CD14-positive monocyte (primary cell): ENCODE measurements at regions not wholly inside any gene's neighbourhood (a gene's known extent, or its start where the extent isn't known, plus 50 kb on each side); places are given as distances from the start of the nearest gene placed in this dataset.

Experiments used
- DNase-seq, 3 donors: peaks; one replicate each; pipeline ENCODE4 v3.0.0-alpha.2; 2011 to 2022
- H2AFZ ChIP-seq: 2 replicates; pipeline ENCODE4 v1.6.0; 2012; ENCODE audit warnings: mild to moderate bottlenecking, low read depth, low read length, inconsistent platforms; ENCODE audit not compliant: insufficient read depth, poor library complexity, severe bottlenecking
- H3K27ac ChIP-seq, 2 donors: 1 replicate in 1 of 2; 2 replicates in 1 of 2; pipeline ENCODE4 v1.5.1; 2012 to 2013; ENCODE audit warnings: low read length in 2 of 2, control low read depth in 1 of 2, inconsistent platforms in 1 of 2, low read depth in 1 of 2, mild to moderate bottlenecking in 1 of 2
- H3K27me3 ChIP-seq, 2 donors: one replicate each; pipeline versions ENCODE4 v1.6.0 to v1.6.1; 2011 to 2013; ENCODE audit warnings: low read length in 2 of 2; ENCODE audit not compliant: control insufficient read depth in 2 of 2, insufficient read depth in 2 of 2
- H3K36me3 ChIP-seq, 2 donors: replicated peaks in 1 of 2; 1 replicate in 1 of 2; 2 replicates in 1 of 2; pipeline versions ENCODE4 v1.5.1 to v1.6.1; 2012 to 2013; ENCODE audit warnings: low read length in 2 of 2, control low read depth in 1 of 2, inconsistent platforms in 1 of 2, mild to moderate bottlenecking in 1 of 2; ENCODE audit not compliant: insufficient read depth in 2 of 2, control insufficient read depth in 1 of 2
- H3K4me1 ChIP-seq, 2 donors: 1 replicate in 1 of 2; 2 replicates in 1 of 2; pipeline versions ENCODE4 v1.5.1 to v1.6.1; 2012 to 2013; ENCODE audit warnings: low read length in 2 of 2, control low read depth in 1 of 2, inconsistent platforms in 1 of 2, mild to moderate bottlenecking in 1 of 2, moderate library complexity in 1 of 2; ENCODE audit not compliant: insufficient read depth in 2 of 2, control insufficient read depth in 1 of 2
- H3K4me2 ChIP-seq: replicated peaks from 2 replicates; pipeline ENCODE3; 2012; ENCODE audit warnings: low read length, moderate library complexity, mild to moderate bottlenecking; ENCODE audit not compliant: poor library complexity, severe bottlenecking; ENCODE audit errors: extremely low read depth
- H3K4me3 ChIP-seq, 3 experiments: fragments of 200-600 bp in 1 of 3; sonication (generic) in 1 of 3; replicated peaks in 1 of 3; 1 replicate in 2 of 3; 2 replicates in 1 of 3; pipeline ENCODE4 v1.5.1; 2011 to 2013; ENCODE audit warnings: low read length in 3 of 3, mild to moderate bottlenecking in 3 of 3, control low read depth in 2 of 3, low read depth in 2 of 3, inconsistent platforms in 1 of 3, moderate library complexity in 1 of 3
- H3K79me2 ChIP-seq: 2 replicates; pipeline ENCODE4 v1.6.0; 2012; ENCODE audit warnings: mild to moderate bottlenecking, control low read depth, inconsistent platforms, low read length, moderate library complexity; ENCODE audit not compliant: insufficient read depth
- H3K9ac ChIP-seq: 2 replicates; pipeline ENCODE4 v1.6.0; 2017; ENCODE audit warnings: low read length, mild to moderate bottlenecking; ENCODE audit not compliant: insufficient read depth, poor library complexity, severe bottlenecking
- H3K9me3 ChIP-seq, 2 donors: replicated peaks in 1 of 2; 1 replicate in 1 of 2; 2 replicates in 1 of 2; pipeline versions ENCODE4 v1.5.1 to v1.6.1; 2012 to 2013; ENCODE audit warnings: low read length in 2 of 2, control low read depth in 1 of 2; ENCODE audit not compliant: control insufficient read depth in 1 of 2, insufficient read depth in 1 of 2
- H4K20me1 ChIP-seq: 2 replicates; pipeline ENCODE4 v1.6.0; 2012; ENCODE audit warnings: mild to moderate bottlenecking, low read length, control low read depth, moderate library complexity; ENCODE audit not compliant: insufficient read depth
- H3K27ac Mint-ChIP-seq, 7 donors: one replicate each; pipeline ENCODE4 v1.8.0; 2020; ENCODE audit warnings: mild to moderate bottlenecking in 7 of 7, mixed read lengths in 7 of 7, moderate library complexity in 6 of 7, inconsistent platforms in 2 of 7
- H3K27me3 Mint-ChIP-seq, 3 donors: one replicate each; pipeline ENCODE4 v1.8.0; 2021 to 2022; ENCODE audit warnings: low read depth in 3 of 3, mild to moderate bottlenecking in 3 of 3, mixed read lengths in 3 of 3, moderate library complexity in 3 of 3, inconsistent platforms in 1 of 3
- H3K36me3 Mint-ChIP-seq, 2 donors: one replicate each; pipeline ENCODE4 v1.8.0; 2020; ENCODE audit warnings: mixed read lengths in 2 of 2, inconsistent platforms in 1 of 2, mild to moderate bottlenecking in 1 of 2
- H3K4me1 Mint-ChIP-seq: one replicate; pipeline ENCODE4 v1.8.0; 2020; ENCODE audit warnings: mild to moderate bottlenecking, mixed read lengths
- H3K4me3 Mint-ChIP-seq, 2 donors: one replicate each; pipeline ENCODE4 v1.8.0; 2020; ENCODE audit warnings: mild to moderate bottlenecking in 2 of 2, mixed read lengths in 2 of 2, moderate library complexity in 1 of 2
- H3K9me3 Mint-ChIP-seq, 7 donors: one replicate each; pipeline ENCODE4 v1.8.0; 2020 to 2022; ENCODE audit warnings: mixed read lengths in 7 of 7, mild to moderate bottlenecking in 6 of 7, moderate library complexity in 6 of 7, inconsistent platforms in 2 of 7
- CTCF ChIP-seq: fragments of 200-600 bp; IDR thresholded peaks from one replicate; pipeline ENCODE4 v1.8.0; 2022; ENCODE audit warnings: antibody characterized with exemption, mild to moderate bottlenecking
- WGBS: methylation state at CpG from one replicate; pipeline ENCODE4 v1.1.5; 2013; ENCODE audit warnings: missing lambda C conversion rate; ENCODE audit not compliant: insufficient coverage; 5-methylcytosine and 5-hydroxymethylcytosine counted together
- intact Hi-C, 2 donors: fragments of 100-400 bp; cut with micrococcal nuclease; formaldehyde crosslinking; loops; one replicate each; pipeline versions ENCODE4 v1.15.0 to v1.15.1; 2023

- Histone ChIP-seq H3K27ac (no peak overlapping the region), H3K4me3 (no peak overlapping the region), H3K4me1 (peaks cover 11 to 18% of the 10 kb centered on the region in 2 donors), H3K79me2 (no peaks in the 10 kb centered on the region), H3K4me2 (no peak overlapping the region), H2AFZ (no peak overlapping the region), H4K20me1 (no peaks in the 10 kb centered on the region), H3K9ac (no peak overlapping the region), H3K36me3 (no peaks in the 10 kb centered on the region), H3K27me3 (no peaks in the 10 kb centered on the region), H3K9me3 (peaks cover 0 to 5% of the 10 kb centered on the region in 2 donors)
- Mint-ChIP-seq H3K4me1 (peaks cover 13% of the 10 kb centered on the region), H3K27me3 (peaks cover 0 to 4% (median 0%) of the 10 kb centered on the region in 3 donors), H3K4me3 (no peak overlapping the region), H3K36me3 (no peaks in the 10 kb centered on the region), H3K9me3 (peaks cover 0 to 5% (median 1%) of the 10 kb centered on the region in 7 donors), H3K27ac (peak overlapping the region in 1 of 7 donors; percentile 41)
- WGBS = 80% methylated on average over 1 of the region's 2 CpGs
- TF ChIP-seq CTCF = no peak
- intact Hi-C loops = no loop called here
- DNase-seq = no peak
Measured at GRCh38 chr5:31137676-31138075, 55.8 kb upstream of the CDH6 start.

- no peak overlapping the region for H2AFZ ChIP-seq
- no peak for TF ChIP-seq CTCF
Measured at GRCh38 chr5:31135542-31135941, 57.9 kb upstream of the CDH6 start.

More at GRCh38 chr5:31135542-31135941, 57.9 kb upstream of the CDH6 start:
- H3K36me3 Mint-ChIP-seq = no peaks in the 10 kb centered on the region
- no peak overlapping the region for H3K4me3 Mint-ChIP-seq
- no peaks in the 10 kb centered on the region for H4K20me1 ChIP-seq
- H3K9me3 Mint-ChIP-seq = peaks cover 0 to 5% (median 1%) of the 10 kb centered on the region in 7 donors
- peaks cover 30% of the 10 kb centered on the region for H3K4me1 Mint-ChIP-seq
- no peaks in the 10 kb centered on the region for H3K36me3 ChIP-seq
- DNase-seq = no peak
- no peaks in the 10 kb centered on the region for H3K79me2 ChIP-seq
- H3K9ac ChIP-seq = no peak overlapping the region
- peaks cover 26 to 37% of the 10 kb centered on the region in 2 donors for H3K4me1 ChIP-seq
- 100% methylated on average over 4 of the region's 5 CpGs for WGBS
- H3K9me3 ChIP-seq = peaks cover 0 to 5% of the 10 kb centered on the region in 2 donors
- H3K27me3 ChIP-seq = no peaks in the 10 kb centered on the region
- peak overlapping the region in 1 of 7 donors; percentile 35 for H3K27ac Mint-ChIP-seq
- H3K4me3 ChIP-seq = no peak overlapping the region
- intact Hi-C loops = no loop called here
- no peak overlapping the region for H3K4me2 ChIP-seq
- H3K27me3 Mint-ChIP-seq = peaks cover 0 to 4% (median 0%) of the 10 kb centered on the region in 3 donors
- H3K27ac ChIP-seq = no peak overlapping the region
